HG02973 (cell line): ENCODE measurements at regions not wholly inside any gene's neighbourhood (a gene's known extent, or its start where the extent isn't known, plus 50 kb on each side); places are given as distances from the start of the nearest gene placed in this dataset.

ENCODE experiments used
- ATAC-seq: cut with Tn5 transposase; IDR thresholded peaks from one replicate; pipeline ENCODE4 v1.9.1; 2021; ENCODE audit warnings: moderate library complexity; ENCODE audit not compliant: unreplicated experiment

DNA sequence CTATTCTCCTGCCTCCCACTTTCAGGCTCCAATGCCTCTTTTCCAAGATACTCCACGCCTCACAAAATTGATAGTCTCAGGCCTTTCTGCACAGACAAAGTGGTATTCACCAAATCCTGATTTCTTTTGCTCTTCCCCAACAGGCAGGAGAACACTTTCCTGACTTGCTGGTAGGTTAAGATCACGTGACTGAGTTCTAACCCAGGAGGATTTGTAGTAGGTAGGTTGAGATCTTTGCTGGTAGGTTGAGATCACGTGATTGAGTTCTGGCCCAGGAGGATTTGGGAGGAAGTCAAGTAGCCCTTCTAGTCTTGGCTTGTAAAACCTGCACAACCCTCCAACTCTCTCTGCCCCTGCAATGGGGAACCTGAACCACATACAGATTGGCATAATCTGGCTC, 741.5 kb downstream of the TYW1 start:
- ATAC-seq, result no peak

DNA sequence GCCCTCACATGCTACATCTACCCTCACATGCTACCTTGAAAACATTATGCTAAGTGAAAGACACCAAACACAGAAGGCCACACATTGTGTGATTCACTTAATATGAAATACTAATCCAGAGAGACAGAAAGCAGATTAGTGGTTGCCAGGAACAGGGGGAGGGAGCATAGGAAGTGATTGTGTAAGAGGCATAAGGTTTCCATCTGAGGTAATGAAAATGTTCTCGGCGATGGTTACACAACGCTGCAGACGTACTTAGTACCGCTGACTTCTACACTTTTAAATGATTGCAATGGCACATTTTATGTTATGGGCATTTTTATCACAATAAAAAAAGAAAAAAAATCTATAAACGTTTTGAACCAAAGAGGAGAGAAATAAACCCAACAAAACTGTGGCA, 742.3 kb downstream of the TYW1 start:
- ATAC-seq, result no peak

DNA sequence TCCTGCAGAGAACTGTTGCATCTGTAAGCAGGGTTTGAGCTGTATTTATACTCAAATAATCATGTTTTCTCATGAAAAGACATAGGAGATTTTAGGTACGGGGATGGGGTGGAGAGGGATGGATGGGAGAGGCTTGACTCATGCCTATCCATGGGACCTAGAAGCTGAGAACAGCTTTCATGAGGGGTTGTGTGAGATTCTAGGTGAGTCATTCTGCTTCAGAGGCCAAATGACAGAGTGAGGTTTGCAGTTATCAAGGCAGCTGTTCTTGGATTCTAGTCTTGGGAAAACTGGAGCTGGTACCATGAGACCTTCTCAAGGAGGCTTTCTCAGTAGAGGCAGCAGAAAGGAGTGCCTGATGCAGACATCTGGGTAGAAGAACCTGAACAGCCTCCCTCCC, 746.9 kb downstream of the TYW1 start:
- ATAC-seq, result no peak

DNA sequence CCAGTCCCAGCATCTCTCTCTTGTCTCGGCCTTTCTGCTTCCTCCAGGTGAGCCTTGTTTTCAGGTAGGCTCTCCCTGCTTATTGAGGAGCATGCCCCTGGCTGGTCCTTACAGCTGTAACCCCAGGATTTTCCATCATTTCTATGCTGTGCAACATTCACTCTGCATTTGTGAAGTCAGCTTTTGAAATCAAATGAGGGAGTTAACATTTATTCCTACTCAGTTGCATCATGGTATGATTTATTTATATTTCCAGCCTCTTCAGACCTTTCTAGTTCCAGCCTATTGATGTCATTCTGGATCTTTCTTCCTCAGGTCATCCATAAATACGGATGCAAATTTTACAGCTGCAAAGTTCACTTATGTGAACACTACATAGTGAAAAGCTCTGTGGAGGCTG, 755.6 kb downstream of the TYW1 start:
- no peak for ATAC-seq

DNA sequence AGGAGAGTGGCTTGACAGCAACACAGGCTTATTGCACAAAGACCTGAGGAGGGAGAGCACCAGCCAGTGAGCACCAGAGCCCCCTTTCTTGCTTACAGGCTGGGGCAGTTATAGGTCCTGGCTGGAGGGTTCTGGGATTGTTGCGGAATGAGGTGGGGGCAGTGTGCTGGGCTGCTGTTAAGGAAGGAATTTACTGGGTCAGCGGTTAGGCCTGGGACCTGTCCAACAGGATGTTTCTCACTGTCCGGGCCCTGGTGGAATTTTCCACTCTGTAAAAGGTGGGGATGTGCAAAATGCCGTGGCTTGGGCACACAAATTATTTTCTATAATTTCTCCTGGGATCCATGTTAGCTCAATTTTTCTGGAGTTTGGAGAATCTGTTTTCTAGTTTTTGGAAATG, 757.3 kb downstream of the TYW1 start:
- no peak for ATAC-seq

DNA sequence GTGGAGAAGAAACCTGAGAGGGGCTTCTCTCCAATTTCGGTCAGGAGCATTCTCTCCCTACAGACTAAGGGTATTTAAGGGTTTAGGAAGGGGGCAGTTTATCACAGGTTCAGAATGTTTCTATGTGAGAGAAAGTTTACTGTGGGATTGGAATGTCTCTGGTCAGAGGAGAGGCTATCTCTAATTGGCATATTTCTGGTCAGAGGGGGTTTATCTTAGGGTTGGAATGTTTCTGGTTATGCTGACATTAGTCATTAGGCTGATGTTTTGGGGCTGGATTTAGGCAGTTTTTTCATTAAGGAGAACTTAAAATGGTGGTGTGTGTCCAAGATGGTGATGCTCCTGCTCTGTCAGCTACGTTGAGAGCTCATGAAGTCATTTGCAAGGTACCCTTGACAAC, 758.0 kb downstream of the TYW1 start:
- ATAC-seq, result no peak

DNA sequence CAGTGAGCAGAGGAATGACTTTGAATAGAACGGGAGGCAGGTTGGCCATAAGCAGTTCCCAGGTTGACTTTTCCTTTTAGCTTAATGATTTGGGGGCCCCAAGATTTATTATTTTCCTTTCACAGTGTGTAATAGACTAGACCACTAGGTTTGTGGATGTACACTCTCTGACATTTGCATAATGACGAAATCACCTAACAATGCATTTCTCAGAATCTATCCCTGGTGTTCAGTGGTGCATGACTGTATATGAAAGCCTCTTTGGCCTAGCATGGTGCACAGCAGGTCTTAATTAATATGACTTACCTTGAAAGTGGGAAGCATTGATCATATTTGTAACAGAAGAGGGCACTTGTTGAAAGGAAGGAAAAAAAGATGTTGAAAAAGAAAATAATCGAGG, 761.9 kb downstream of the TYW1 start:
- ATAC-seq, result no peak

DNA sequence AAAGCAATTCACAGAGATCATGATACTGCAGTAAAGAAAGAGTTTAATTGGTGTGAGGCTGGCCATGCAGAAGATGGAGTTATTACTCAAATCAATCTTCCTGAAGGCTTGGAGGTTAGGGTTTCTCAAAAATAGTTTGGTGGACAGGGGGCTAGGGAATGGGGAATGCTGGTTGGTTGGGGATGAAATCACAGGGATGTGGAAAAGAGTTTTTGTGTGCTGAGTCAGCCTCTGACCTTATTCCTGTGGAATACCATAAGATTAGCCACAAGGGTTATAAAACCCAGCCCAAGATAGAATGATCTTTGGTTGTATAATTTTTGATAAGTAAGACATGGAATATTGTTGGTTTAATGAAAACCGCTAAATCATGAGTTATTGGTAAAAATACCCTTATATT, 764.3 kb downstream of the TYW1 start:
- no peak for ATAC-seq

DNA sequence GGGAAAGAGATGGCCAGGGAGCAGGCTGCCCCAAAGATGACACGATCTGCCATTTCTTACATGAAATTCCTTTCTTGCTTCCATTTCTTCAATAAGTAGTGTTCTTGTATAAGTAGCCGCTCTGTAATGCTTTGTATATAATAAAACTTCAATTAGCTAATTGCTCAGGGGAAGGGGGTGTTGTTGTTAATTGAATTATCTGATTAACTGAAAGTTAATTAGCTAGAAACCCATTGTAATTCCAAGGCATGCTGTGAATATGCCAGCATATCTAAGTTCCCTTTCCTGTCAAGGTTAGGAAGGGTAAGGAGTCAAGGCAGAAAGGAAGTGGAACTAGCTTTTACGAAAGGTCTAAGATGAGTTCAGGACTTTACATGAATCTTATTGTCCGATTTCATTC, 765.9 kb downstream of the TYW1 start:
- no peak for ATAC-seq

DNA sequence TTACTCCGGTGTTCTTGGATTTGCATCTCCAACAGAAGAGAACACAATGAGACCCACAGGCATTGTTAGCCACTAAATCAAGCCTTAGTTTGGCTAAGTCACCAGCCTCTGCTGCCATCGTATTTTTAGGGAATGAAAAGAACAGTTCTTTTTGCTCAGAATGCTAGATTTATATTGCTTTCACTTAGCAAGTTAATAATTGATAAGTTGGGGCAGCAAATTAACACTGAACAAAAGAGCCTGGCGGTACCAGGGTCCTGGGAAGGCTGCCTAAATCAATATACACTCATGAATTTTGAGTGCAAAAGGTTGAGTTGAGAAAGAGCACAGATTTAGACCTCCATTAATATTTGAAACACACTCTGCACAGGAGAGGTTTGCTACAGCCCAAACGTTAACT, 767.7 kb downstream of the TYW1 start:
- ATAC-seq, result no peak

DNA sequence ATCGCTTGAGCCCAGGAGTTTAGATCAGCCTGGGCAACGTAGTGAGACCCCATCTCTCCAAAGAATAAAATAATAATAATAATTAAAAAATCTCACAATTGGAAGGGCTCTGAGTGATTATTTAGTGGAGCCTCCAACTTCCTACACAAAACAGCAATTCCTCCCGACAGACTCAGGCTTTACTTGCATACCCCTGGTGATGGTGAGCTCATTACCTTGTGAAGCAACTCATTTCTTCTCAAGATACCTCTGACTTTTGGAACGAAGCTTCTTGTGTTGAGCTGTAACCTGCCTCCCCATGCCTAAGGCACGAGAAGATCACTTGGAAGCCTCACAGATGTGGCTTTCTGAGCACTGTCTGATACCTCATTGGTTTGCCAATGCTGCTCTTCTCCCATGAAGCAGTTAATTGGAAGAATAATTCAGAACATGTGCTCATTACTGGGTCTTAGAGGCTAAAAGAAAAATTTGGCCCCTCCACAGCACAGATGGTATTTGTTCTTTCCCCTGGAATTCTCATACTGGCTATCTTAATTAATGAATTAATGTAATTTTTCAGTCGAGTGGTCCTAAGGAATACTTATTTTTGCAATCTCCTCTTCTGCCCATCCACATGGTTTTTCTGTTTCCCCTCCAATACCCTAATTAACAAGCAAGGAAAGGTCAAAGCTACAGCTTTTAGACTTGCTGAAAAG, 769.0 kb downstream of the TYW1 start:
- no peak for ATAC-seq

DNA sequence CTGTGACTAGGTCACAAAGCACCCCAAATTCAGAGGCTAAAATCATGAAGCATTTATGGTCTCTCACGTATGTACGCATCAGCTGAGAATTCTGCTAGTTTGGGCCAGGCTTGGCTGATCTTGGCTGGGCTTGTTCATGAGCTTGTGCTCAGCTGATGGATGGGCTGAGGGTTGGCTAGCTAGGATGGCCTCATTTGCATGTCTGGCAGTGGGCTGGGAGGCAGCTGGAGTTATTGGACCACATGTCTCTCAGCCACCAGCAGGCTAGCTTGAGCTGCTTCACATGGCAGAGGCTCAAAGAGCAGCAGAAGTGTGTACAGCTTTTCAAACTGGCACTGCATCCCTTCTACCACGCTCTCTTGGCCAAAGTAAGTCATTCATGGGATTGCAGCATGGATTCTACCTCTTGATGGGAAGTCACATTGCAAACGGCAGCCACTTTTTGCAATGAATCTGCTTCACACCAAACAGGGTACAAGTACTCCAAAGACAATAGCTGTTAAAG, 770.3 kb downstream of the TYW1 start:
- no peak for ATAC-seq

DNA sequence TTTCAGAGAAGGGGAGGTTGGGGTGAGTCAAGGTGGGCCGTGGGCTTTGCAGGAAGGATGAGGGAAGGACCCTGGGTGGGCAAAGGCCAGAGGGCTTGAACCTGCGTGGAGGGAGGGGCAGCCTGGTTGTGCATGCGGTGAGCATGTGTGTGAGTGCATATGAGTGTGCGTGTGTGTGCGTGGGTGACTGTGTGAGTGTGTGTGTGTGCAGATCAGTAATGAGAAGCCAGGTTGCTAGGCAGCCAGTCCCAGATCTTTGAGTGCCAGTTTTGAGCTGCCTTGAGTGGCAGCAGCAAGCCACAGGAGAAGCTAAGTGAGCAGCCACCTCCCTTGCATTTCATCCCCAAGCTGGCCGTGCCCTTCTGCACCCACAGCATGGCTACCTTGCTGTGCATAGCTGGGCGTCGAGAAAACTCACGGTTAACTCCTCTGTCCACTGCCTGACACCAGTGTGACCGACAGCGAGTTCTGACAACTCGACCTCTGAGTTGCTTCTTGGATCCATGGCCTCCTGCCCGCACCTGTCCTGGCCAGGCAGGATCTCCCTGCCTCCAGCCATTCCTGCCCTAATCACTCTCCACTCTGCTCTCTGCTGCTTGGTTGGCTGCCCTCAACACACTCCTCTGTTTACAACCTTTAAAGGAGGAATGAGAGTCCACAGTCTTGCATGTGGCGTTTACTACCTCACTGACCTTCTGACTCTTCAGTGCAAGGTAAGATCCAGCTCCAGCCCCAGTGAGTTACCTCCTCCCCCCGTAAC, 775.4 kb downstream of the TYW1 start:
- no peak for ATAC-seq

DNA sequence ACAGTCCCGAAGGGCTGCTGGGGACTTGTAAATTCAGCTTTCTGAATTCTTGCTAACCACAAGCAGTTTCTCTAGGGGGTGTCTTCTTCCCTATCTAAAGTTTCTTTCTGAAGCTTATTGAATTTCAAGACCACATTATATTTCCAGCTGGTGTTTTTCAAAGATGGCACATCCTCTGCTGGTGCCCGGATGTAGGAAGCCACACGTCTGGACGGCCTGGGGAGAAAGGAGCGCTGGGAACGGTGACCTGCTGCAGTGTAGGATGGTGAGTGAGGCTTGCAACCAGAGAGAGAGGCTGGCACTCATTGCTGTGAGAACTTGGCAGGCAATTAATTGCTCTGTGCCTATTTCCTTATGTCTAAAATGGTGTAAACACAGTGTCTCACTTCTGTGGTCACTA, 776.4 kb downstream of the TYW1 start:
- ATAC-seq, result no peak

DNA sequence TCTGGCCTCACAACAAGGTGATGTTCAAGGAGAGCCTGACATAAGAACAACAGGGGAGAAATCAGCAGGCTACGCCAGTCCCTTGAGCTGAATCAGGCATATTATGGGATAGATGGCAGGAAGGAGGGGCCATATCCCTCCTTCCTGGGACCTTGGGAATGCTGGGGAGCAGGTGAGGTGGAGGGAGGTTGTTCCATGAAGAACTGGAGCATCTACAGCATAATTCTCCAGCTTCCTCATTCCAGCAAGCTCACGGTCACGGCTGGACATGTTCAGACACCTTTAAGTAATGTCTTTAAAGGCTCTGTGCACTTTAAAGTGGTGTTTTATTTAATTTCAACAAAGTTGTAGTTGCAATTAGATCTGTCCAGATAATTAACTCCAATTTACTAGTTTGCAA, 780.5 kb downstream of the TYW1 start:
- no peak for ATAC-seq

DNA sequence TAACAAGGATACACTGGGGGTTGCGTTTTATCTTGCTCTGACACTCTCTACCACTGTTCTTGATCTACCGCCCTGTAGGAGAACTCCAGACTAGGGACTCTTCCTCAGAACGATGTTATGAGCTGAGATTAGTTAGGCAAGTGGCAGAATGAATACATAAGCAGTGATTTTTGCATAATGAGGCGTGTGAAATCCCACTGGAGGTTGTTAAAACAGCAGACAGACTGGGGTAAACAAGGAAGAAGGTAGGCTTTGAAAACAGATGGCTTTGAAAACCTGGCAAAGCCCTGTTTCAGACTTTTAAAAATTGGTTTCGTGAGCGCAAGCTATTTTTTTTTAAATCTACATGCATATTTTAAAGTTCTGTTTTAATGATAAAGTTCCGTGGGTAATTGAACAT, 785.2 kb downstream of the TYW1 start:
- no peak for ATAC-seq

DNA sequence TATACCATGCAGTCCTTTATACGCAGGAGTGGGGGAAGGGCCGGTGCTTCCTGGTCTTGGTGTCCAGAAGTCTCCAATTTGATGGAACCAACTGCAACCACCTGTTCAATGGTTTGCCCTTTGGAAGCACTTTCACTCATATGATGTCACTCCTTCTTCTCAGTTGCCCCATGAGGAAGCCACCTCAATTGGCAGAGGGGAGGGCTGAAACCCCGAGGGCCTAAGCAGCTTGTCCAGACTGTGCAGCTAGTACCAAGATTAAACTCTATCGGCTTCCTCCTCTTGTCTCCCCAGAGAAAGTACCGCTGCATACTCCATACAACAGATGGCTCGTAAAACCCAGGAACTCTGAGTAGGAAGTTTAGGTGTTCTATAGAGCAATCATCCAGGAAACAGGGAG, 789.4 kb downstream of the TYW1 start:
- ATAC-seq, result no peak

DNA sequence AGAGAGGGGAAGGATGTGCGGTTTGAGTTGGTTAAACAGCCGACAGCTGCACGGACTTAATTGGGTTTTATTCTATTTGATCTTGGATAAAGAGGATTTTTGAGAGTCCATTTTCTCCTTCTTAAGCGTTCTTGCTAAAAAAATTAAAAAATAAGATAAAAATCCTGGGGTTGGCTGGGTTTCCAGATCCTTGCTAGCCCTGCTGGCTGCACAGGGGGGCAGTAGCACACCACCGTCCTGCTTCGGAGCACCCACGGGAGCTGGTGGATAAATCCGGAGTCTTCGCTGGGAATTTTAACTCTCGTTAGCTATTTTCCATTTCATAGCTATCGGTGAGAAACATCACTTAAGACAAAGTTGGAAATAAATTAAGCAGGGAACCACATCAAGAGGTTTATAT, 792.0 kb downstream of the TYW1 start:
- ATAC-seq, result no peak

DNA sequence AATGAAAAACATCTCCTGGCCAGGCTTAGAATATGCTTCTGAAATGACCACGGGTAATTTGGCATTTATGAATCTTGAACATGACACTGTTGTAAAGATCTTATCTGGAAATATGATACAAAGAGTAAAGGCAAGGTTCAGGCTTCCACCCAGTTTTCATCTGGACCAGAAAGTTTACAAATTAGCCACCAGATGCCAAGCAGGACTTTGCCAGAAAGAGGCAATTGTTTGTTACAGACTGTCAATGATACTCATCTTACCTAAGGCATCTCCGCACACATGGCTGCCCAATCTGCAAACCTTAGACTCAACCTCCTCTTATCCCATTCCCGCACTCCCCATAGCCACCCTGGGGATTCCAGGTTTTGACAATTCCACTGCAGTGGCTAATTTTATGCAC, 795.3 kb downstream of the TYW1 start:
- ATAC-seq, result no peak

DNA sequence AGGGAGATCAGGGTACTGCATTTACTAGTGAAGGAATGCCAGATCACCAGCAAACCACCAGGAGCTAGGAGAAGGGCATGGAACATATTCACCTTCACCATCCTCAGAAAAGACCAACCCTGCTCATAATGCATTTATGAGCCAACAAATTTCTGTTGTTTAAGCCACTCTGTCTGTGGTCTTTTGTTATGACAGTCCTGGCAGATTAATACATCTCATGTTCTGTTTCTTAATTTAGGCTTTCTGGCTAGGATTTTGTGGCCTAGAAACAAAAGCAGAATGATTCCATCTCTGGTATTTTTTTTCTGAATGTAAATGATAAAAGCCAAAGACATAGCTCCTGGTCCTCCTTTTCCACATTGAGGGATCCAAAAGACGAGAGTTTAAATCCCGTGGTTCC, 797.9 kb downstream of the TYW1 start:
- no peak for ATAC-seq

DNA sequence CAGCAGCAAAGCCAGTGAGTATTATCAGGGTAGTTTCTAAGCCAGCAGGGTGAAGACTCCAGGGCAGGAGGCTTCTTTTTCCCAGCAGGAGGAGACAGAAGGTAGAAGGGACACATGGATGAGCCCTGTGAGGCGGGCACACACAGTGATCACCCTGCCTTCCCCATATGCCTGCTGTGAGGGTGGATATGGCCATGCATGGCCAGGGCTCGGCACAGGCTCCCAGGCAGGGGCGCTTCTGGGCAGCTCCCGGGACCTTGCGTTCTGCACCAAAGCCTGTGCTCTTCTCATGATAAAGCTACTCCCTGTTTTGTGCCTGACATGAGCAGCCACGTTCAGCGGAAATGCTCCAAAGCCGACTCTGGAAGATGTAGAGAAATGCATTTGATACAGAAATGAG, 807.2 kb downstream of the TYW1 start:
- no peak for ATAC-seq

DNA sequence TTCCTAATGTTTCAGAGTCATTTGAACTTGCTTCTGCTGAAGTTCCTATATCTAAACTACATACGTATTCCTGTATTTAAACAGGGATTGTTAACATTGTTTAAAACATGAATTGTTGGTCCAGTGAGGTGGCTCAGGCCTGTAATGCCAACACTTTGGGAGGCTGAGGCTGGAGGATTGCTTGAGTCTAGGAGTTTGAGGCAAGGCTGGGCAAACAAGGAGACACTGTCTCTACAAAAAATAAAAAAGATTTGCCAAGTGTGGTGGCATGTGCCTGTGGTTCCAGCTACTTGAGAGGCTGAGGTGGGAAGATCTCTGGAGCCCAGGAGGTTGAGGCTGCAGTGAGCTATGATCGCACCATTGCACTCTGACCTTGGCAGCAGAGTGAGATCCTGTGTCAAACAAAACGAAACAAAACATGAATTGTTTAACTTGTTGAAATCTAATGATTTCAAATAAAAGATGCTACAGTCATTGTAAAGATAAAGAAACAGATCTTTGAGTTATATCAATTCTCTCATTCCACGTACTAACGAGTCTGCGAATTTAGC, 809.4 kb downstream of the TYW1 start:
- ATAC-seq, result no peak
